ENCODE measurements at regions not wholly inside any gene's neighbourhood (a gene's known extent, or its start where the extent isn't known, plus 50 kb on each side); places are given as distances from the start of the nearest gene placed in this dataset.

GRCh38 chr9:127553793-127554192 lies 58.3 kb upstream of the STXBP1 start:
- DNase-seq: no peak

- no peak for DNase-seq
Observed at GRCh38 chr9:127554966-127555839, 56.9 kb upstream of the STXBP1 start.

GRCh38 chr9:127555840-127556820 lies 55.9 kb upstream of the STXBP1 start:
- DNase-seq: peak; percentile 39

GRCh38 chr9:127556871-127557270 lies 55.2 kb upstream of the STXBP1 start:
- DNase-seq: no peak

GRCh38 chr9:127557466-127557869 lies 54.6 kb upstream of the STXBP1 start:
- no peak for DNase-seq

GRCh38 chr9:127557998-127558546 lies 54.0 kb upstream of the STXBP1 start:
- no peak for DNase-seq

GRCh38 chr9:127558581-127559246 lies 53.4 kb upstream of the STXBP1 start:
- no peak for DNase-seq

GRCh38 chr9:127559247-127559680 lies 52.8 kb upstream of the STXBP1 start:
- DNase-seq: no peak

GRCh38 chr9:127561491-127562278 lies 50.4 kb upstream of the STXBP1 start:
- no peak for DNase-seq
